ENCODE measurements at regions not wholly inside any gene's neighbourhood (a gene's known extent, or its start where the extent isn't known, plus 50 kb on each side); places are given as distances from the start of the nearest gene placed in this dataset.

DNA sequence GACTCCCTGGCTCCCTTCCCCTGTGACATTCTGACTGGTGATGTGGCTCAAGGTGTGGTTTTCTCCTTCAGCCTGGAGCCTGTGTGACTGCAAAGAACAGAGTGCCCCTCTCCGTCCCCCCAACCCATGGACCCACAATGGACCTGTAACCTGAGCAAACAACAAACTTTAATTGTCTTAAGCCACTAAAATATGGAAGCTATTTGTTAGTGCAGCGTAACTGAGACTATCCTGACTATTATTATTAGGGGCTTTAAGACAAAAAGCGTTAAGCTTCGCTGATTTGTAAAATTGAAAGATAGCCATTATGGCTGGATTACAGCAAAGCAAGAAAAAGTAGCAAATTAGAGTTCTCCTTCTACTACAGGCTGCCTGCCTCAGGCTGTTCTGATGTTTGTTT lies 426.9 kb downstream of the STK39 start:
- no peak for DNase-seq
- Histone ChIP-seq H3K4me3 (no peak overlapping the region), H3K36me3 (ENCODE audit: low read depth) (no peaks in the 10 kb centered on the region), H3K9me3 (no peaks in the 10 kb centered on the region), H3K4me1 (ENCODE audit: low read depth) (no peaks in the 10 kb centered on the region)
- ATAC-seq = no peak
- intact Hi-C loops (cut with DNase I, micrococcal nuclease) = no loop called here
- TF ChIP-seq, protein P1, sequence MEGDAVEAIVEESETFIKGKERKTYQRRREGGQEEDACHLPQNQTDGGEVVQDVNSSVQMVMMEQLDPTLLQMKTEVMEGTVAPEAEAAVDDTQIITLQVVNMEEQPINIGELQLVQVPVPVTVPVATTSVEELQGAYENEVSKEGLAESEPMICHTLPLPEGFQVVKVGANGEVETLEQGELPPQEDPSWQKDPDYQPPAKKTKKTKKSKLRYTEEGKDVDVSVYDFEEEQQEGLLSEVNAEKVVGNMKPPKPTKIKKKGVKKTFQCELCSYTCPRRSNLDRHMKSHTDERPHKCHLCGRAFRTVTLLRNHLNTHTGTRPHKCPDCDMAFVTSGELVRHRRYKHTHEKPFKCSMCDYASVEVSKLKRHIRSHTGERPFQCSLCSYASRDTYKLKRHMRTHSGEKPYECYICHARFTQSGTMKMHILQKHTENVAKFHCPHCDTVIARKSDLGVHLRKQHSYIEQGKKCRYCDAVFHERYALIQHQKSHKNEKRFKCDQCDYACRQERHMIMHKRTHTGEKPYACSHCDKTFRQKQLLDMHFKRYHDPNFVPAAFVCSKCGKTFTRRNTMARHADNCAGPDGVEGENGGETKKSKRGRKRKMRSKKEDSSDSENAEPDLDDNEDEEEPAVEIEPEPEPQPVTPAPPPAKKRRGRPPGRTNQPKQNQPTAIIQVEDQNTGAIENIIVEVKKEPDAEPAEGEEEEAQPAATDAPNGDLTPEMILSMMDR (IDR thresholded peaks at IDR 0.05) = no peak

DNA sequence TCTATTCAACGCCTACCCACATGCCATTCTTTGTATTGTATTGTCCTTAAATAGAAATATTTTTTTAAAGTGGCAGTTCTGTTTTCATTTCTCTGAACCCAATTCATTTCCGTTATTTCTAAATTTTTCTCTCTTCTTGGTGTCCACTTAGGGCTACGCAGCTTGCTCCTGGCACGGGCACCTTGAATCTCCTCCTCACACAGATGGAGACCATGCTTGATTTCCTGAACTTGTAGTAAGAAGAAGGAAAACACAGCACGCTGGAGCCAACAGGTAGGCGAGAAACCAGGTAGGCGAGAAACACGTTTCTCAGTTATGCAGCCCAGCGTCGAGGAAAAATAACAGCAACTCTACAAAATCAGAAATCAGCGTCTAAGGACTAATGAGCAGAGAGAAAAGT lies 428.9 kb downstream of the STK39 start:
- intact Hi-C loops (cut with DNase I, micrococcal nuclease) = no loop called here
- no peak for ATAC-seq

DNA sequence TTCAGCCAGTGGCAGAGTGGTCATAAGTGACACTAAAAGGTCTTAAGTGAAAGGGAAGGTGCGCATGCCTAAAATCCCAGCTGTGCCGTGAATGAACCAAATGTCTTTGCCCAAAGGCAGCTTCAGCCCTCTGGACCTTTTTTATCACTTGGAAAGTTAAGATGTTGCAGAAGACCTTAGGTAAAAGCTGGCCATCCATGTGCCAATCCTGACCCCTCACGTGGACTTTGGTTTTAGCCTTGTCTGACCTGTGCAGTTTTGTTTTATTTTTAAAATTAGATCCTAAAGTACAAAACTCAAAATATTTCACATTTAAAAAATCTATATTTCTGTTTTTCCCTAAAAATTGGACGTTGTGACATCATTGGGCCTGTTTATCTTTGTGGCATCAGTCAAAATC lies 429.5 kb downstream of the STK39 start:
- intact Hi-C loops (cut with DNase I, micrococcal nuclease) = no loop called here
- no peaks in the 10 kb centered on the region for H3K36me3 ChIP-seq (ENCODE audit: low read depth)
- no peak overlapping the region for H3K4me3 ChIP-seq
- ATAC-seq = no peak
- TF ChIP-seq, protein P1 (IDR thresholded peaks at IDR 0.05) = no peak
- H3K4me1 ChIP-seq (ENCODE audit: low read depth) = no peaks in the 10 kb centered on the region
- H3K9me3 ChIP-seq = no peaks in the 10 kb centered on the region
- no peak for DNase-seq

More for the DNA sequence above, 428.9 kb downstream of the STK39 start:
- H3K9me3 ChIP-seq = no peaks in the 10 kb centered on the region
- no peak overlapping the region for H3K4me3 ChIP-seq
- DNase-seq = no peak
- TF ChIP-seq, protein P1 (IDR thresholded peaks at IDR 0.05) = no peak
- no peaks in the 10 kb centered on the region for H3K4me1 ChIP-seq (ENCODE audit: low read depth)
- H3K36me3 ChIP-seq (ENCODE audit: low read depth) = no peaks in the 10 kb centered on the region

DNA sequence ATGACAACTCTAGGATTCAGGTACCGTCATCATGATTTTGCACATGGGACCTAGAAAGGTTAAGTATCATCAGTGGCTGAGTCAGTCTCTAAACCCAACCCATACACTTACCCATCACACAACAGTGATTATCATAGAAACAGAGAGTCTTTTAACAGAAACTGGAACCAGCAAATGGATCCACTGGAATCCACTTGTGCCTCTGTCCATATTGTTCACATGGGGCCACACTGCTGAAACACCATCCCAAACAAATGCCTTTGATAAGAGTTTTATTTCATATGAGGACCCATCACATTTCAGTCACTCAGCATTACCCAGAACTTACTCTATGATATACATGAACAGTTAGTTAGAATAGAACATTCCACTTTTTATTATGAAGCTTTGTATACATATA lies 430.0 kb downstream of the STK39 start:
- ATAC-seq (no peak), DNase-seq (no peak)
- intact Hi-C loops (cut with DNase I, micrococcal nuclease) = no loop called here
- no peaks in the 10 kb centered on the region for H3K9me3 ChIP-seq
- H3K4me1 ChIP-seq (ENCODE audit: low read depth) = no peaks in the 10 kb centered on the region
- TF ChIP-seq, protein P1 (IDR thresholded peaks at IDR 0.05) = no peak
- H3K36me3 ChIP-seq (ENCODE audit: low read depth) = no peaks in the 10 kb centered on the region
- H3K4me3 ChIP-seq = no peak overlapping the region

DNA sequence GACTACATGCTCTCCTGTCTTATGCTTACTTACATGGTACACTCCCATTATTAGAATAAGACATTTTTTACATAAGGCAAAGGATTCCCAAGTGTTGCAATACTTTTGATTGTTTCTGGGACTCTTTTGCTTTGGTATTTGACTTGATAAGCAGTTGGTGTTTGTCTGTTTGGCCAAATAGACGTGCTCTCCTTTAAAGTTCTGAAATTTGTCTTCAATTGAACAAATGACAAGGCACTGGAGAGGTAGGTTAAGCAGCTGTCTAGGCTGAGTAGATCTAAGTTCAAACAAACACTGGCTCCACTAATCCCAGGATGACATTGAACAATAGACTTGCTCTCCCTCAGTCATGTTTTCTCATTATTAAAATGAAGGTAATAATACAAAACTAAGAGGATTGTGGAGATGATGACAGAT lies 430.5 kb downstream of the STK39 start:
- DNase-seq (no peak), ATAC-seq (no peak)
- Histone ChIP-seq H3K4me1 (ENCODE audit: low read depth) (no peaks in the 10 kb centered on the region), H3K4me3 (no peak overlapping the region), H3K36me3 (ENCODE audit: low read depth) (no peaks in the 10 kb centered on the region), H3K9me3 (no peaks in the 10 kb centered on the region)
- intact Hi-C loops (cut with DNase I, micrococcal nuclease) = no loop called here
- TF ChIP-seq, protein P1 (IDR thresholded peaks at IDR 0.05) = no peak

Data from mucosa of descending colon (tissue), 3 donors.